CD14-positive monocyte (primary cell): ENCODE measurements at regions not wholly inside any gene's neighbourhood (a gene's known extent, or its start where the extent isn't known, plus 50 kb on each side); places are given as distances from the start of the nearest gene placed in this dataset.

Experiments
- DNase-seq, 3 donors: peaks; one replicate each; pipeline ENCODE4 v3.0.0-alpha.2; 2011 to 2022
- H2AFZ ChIP-seq: 2 replicates; pipeline ENCODE4 v1.6.0; 2012; ENCODE audit warnings: mild to moderate bottlenecking, low read depth, low read length, inconsistent platforms; ENCODE audit not compliant: insufficient read depth, poor library complexity, severe bottlenecking
- H3K27ac ChIP-seq, 2 donors: 1 replicate in 1 of 2; 2 replicates in 1 of 2; pipeline ENCODE4 v1.5.1; 2012 to 2013; ENCODE audit warnings: low read length in 2 of 2, control low read depth in 1 of 2, inconsistent platforms in 1 of 2, low read depth in 1 of 2, mild to moderate bottlenecking in 1 of 2
- H3K27me3 ChIP-seq, 2 donors: one replicate each; pipeline versions ENCODE4 v1.6.0 to v1.6.1; 2011 to 2013; ENCODE audit warnings: low read length in 2 of 2; ENCODE audit not compliant: control insufficient read depth in 2 of 2, insufficient read depth in 2 of 2
- H3K36me3 ChIP-seq, 2 donors: replicated peaks in 1 of 2; 1 replicate in 1 of 2; 2 replicates in 1 of 2; pipeline versions ENCODE4 v1.5.1 to v1.6.1; 2012 to 2013; ENCODE audit warnings: low read length in 2 of 2, control low read depth in 1 of 2, inconsistent platforms in 1 of 2, mild to moderate bottlenecking in 1 of 2; ENCODE audit not compliant: insufficient read depth in 2 of 2, control insufficient read depth in 1 of 2
- H3K4me1 ChIP-seq, 2 donors: 1 replicate in 1 of 2; 2 replicates in 1 of 2; pipeline versions ENCODE4 v1.5.1 to v1.6.1; 2012 to 2013; ENCODE audit warnings: low read length in 2 of 2, control low read depth in 1 of 2, inconsistent platforms in 1 of 2, mild to moderate bottlenecking in 1 of 2, moderate library complexity in 1 of 2; ENCODE audit not compliant: insufficient read depth in 2 of 2, control insufficient read depth in 1 of 2
- H3K4me2 ChIP-seq: replicated peaks from 2 replicates; pipeline ENCODE3; 2012; ENCODE audit warnings: low read length, moderate library complexity, mild to moderate bottlenecking; ENCODE audit not compliant: poor library complexity, severe bottlenecking; ENCODE audit errors: extremely low read depth
- H3K4me3 ChIP-seq, 3 experiments: fragments of 200-600 bp in 1 of 3; sonication (generic) in 1 of 3; replicated peaks in 1 of 3; 1 replicate in 2 of 3; 2 replicates in 1 of 3; pipeline ENCODE4 v1.5.1; 2011 to 2013; ENCODE audit warnings: low read length in 3 of 3, mild to moderate bottlenecking in 3 of 3, control low read depth in 2 of 3, low read depth in 2 of 3, inconsistent platforms in 1 of 3, moderate library complexity in 1 of 3
- H3K79me2 ChIP-seq: 2 replicates; pipeline ENCODE4 v1.6.0; 2012; ENCODE audit warnings: mild to moderate bottlenecking, control low read depth, inconsistent platforms, low read length, moderate library complexity; ENCODE audit not compliant: insufficient read depth
- H3K9ac ChIP-seq: 2 replicates; pipeline ENCODE4 v1.6.0; 2017; ENCODE audit warnings: low read length, mild to moderate bottlenecking; ENCODE audit not compliant: insufficient read depth, poor library complexity, severe bottlenecking
- H3K9me3 ChIP-seq, 2 donors: replicated peaks in 1 of 2; 1 replicate in 1 of 2; 2 replicates in 1 of 2; pipeline versions ENCODE4 v1.5.1 to v1.6.1; 2012 to 2013; ENCODE audit warnings: low read length in 2 of 2, control low read depth in 1 of 2; ENCODE audit not compliant: control insufficient read depth in 1 of 2, insufficient read depth in 1 of 2
- H4K20me1 ChIP-seq: 2 replicates; pipeline ENCODE4 v1.6.0; 2012; ENCODE audit warnings: mild to moderate bottlenecking, low read length, control low read depth, moderate library complexity; ENCODE audit not compliant: insufficient read depth
- H3K27ac Mint-ChIP-seq, 7 donors: one replicate each; pipeline ENCODE4 v1.8.0; 2020; ENCODE audit warnings: mild to moderate bottlenecking in 7 of 7, mixed read lengths in 7 of 7, moderate library complexity in 6 of 7, inconsistent platforms in 2 of 7
- H3K27me3 Mint-ChIP-seq, 3 donors: one replicate each; pipeline ENCODE4 v1.8.0; 2021 to 2022; ENCODE audit warnings: low read depth in 3 of 3, mild to moderate bottlenecking in 3 of 3, mixed read lengths in 3 of 3, moderate library complexity in 3 of 3, inconsistent platforms in 1 of 3
- H3K36me3 Mint-ChIP-seq, 2 donors: one replicate each; pipeline ENCODE4 v1.8.0; 2020; ENCODE audit warnings: mixed read lengths in 2 of 2, inconsistent platforms in 1 of 2, mild to moderate bottlenecking in 1 of 2
- H3K4me1 Mint-ChIP-seq: one replicate; pipeline ENCODE4 v1.8.0; 2020; ENCODE audit warnings: mild to moderate bottlenecking, mixed read lengths
- H3K4me3 Mint-ChIP-seq, 2 donors: one replicate each; pipeline ENCODE4 v1.8.0; 2020; ENCODE audit warnings: mild to moderate bottlenecking in 2 of 2, mixed read lengths in 2 of 2, moderate library complexity in 1 of 2
- H3K9me3 Mint-ChIP-seq, 7 donors: one replicate each; pipeline ENCODE4 v1.8.0; 2020 to 2022; ENCODE audit warnings: mixed read lengths in 7 of 7, mild to moderate bottlenecking in 6 of 7, moderate library complexity in 6 of 7, inconsistent platforms in 2 of 7
- WGBS: methylation state at CpG from one replicate; pipeline ENCODE4 v1.1.5; 2013; ENCODE audit warnings: missing lambda C conversion rate; ENCODE audit not compliant: insufficient coverage; 5-methylcytosine and 5-hydroxymethylcytosine counted together
- intact Hi-C, 2 donors: fragments of 100-400 bp; cut with micrococcal nuclease; formaldehyde crosslinking; loops; one replicate each; pipeline versions ENCODE4 v1.15.0 to v1.15.1; 2023
- TF ChIP-seq, protein P1 (sequence below): fragments of 200-600 bp; IDR thresholded peaks from one replicate; pipeline ENCODE4 v1.8.0; 2022; ENCODE audit warnings: antibody characterized with exemption, mild to moderate bottlenecking

DNA sequence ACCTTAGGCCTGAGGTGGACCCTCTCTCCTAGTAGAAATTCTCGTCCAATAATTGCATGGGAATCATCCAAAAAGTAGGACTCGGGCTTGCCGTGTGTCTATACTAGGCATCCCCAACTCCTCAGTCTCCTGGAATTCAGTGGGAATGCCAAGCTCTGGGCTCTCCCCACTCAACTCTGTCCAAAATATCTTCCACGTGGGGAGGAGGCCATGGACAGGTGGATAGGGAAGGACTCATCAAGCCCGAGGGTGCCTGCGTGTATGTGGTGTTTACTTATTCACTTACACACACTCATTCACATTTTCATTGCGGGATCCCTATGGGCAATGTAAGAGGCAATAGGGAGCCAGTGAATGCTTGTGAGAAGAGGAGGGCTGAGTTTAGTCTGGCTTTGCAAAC lies 383.3 kb downstream of the MN1 start:
- H3K9ac ChIP-seq, result no peak overlapping the region
- H3K36me3 ChIP-seq, result no peaks in the 10 kb centered on the region
- H3K4me1 ChIP-seq, result no peaks in the 10 kb centered on the region
- Mint-ChIP-seq H3K27me3 (peaks cover 25 to 41% (median 26%) of the 10 kb centered on the region in 3 donors), H3K27ac (no peak overlapping the region), H3K4me3 (no peak overlapping the region), H3K4me1 (peaks cover 7% of the 10 kb centered on the region), H3K9me3 (peaks cover 0 to 7% (median 0%) of the 10 kb centered on the region in 7 donors), H3K36me3 (no peaks in the 10 kb centered on the region)
- TF ChIP-seq, protein P1, sequence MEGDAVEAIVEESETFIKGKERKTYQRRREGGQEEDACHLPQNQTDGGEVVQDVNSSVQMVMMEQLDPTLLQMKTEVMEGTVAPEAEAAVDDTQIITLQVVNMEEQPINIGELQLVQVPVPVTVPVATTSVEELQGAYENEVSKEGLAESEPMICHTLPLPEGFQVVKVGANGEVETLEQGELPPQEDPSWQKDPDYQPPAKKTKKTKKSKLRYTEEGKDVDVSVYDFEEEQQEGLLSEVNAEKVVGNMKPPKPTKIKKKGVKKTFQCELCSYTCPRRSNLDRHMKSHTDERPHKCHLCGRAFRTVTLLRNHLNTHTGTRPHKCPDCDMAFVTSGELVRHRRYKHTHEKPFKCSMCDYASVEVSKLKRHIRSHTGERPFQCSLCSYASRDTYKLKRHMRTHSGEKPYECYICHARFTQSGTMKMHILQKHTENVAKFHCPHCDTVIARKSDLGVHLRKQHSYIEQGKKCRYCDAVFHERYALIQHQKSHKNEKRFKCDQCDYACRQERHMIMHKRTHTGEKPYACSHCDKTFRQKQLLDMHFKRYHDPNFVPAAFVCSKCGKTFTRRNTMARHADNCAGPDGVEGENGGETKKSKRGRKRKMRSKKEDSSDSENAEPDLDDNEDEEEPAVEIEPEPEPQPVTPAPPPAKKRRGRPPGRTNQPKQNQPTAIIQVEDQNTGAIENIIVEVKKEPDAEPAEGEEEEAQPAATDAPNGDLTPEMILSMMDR, result no peak
- H3K79me2 ChIP-seq, result no peaks in the 10 kb centered on the region
- H3K27me3 ChIP-seq, result peaks cover 2 to 19% of the 10 kb centered on the region in 2 donors
- no peaks in the 10 kb centered on the region for H4K20me1 ChIP-seq
- no peak overlapping the region for H3K27ac ChIP-seq
- intact Hi-C loops, result no loop called here
- no peaks in the 10 kb centered on the region for H3K9me3 ChIP-seq
- 64% methylated on average over 3 of the region's 7 CpGs for WGBS
- no peak overlapping the region for H3K4me3 ChIP-seq
- H3K4me2 ChIP-seq, result no peak overlapping the region
- H2AFZ ChIP-seq, result no peak overlapping the region
- no peak for DNase-seq

DNA sequence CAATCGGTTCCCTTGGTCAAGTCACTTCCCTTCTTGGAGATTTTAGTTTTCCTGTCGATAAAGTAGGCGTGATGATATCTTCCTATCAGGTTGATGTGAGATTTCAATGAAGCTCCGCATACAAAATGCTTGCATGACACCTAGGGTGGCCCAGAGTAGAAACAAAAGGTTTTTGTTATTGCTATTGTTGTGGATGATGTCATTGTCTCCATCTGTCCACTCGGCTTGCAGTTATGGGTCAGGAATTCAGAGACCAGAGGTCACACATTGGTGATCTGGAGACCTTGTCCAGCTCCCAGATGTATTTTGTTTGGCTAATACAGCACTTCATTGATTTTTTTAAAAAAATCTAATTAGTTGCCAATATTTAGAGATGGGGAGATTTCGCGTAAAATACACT lies 382.1 kb downstream of the MN1 start:
- no peaks in the 10 kb centered on the region for H3K4me1 ChIP-seq
- no peaks in the 10 kb centered on the region for H3K36me3 Mint-ChIP-seq
- no peak overlapping the region for H3K9ac ChIP-seq
- H2AFZ ChIP-seq, result no peak overlapping the region
- H3K9me3 ChIP-seq, result no peaks in the 10 kb centered on the region
- TF ChIP-seq, protein P1, result no peak
- peaks cover 2 to 19% of the 10 kb centered on the region in 2 donors for H3K27me3 ChIP-seq
- H3K9me3 Mint-ChIP-seq, result peaks cover 0 to 7% (median 0%) of the 10 kb centered on the region in 7 donors
- no peaks in the 10 kb centered on the region for H4K20me1 ChIP-seq
- DNase-seq, result no peak
- H3K4me3 Mint-ChIP-seq, result no peak overlapping the region
- no peak overlapping the region for H3K27ac ChIP-seq
- intact Hi-C loops, result no loop called here
- peaks cover 23 to 43% (median 24%) of the 10 kb centered on the region in 3 donors for H3K27me3 Mint-ChIP-seq
- H3K79me2 ChIP-seq, result no peaks in the 10 kb centered on the region
- no peak overlapping the region for H3K27ac Mint-ChIP-seq
- 83% methylated on average over 1 of the region's 7 CpGs for WGBS
- no peak overlapping the region for H3K4me3 ChIP-seq
- H3K36me3 ChIP-seq, result no peaks in the 10 kb centered on the region
- H3K4me2 ChIP-seq, result no peak overlapping the region
- H3K4me1 Mint-ChIP-seq, result peaks cover 7% of the 10 kb centered on the region
